ENCODE measurements at regions not wholly inside any gene's neighbourhood (a gene's known extent, or its start where the extent isn't known, plus 50 kb on each side); places are given as distances from the start of the nearest gene placed in this dataset.

GRCh38 chr14:84874436-84874835 lies 655.5 kb upstream of the FLRT2 start:
- TF ChIP-seq CTCF (IDR thresholded peaks at IDR 0.05; ENCODE audit: borderline replicate concordance, control extremely low read depth, extremely low read depth, insufficient read depth, missing control alignments): no peak
- in situ Hi-C loops (cut with MboI; ENCODE audit: low sequenced_read_pairs, unreplicated experiment): no loop called here
- no peak for DNase-seq (ENCODE audit: low spot score)

- in situ Hi-C loops (cut with MboI; ENCODE audit: low sequenced_read_pairs, unreplicated experiment): no loop called here
- no peak for TF ChIP-seq CTCF (IDR thresholded peaks at IDR 0.05; ENCODE audit: borderline replicate concordance, control extremely low read depth, extremely low read depth, insufficient read depth, missing control alignments)
- DNase-seq (ENCODE audit: low spot score): no peak
Measured at GRCh38 chr14:84877061-84877460, 652.9 kb upstream of the FLRT2 start.

GRCh38 chr14:84882830-84883229 lies 647.1 kb upstream of the FLRT2 start:
- DNase-seq (ENCODE audit: low spot score): no peak
- TF ChIP-seq CTCF (IDR thresholded peaks at IDR 0.05; ENCODE audit: borderline replicate concordance, control extremely low read depth, extremely low read depth, insufficient read depth, missing control alignments): no peak

GRCh38 chr14:84885061-84885460 lies 644.9 kb upstream of the FLRT2 start:
- no peak for DNase-seq (ENCODE audit: low spot score)
- TF ChIP-seq CTCF (IDR thresholded peaks at IDR 0.05; ENCODE audit: borderline replicate concordance, control extremely low read depth, extremely low read depth, insufficient read depth, missing control alignments): no peak
- in situ Hi-C loops (cut with MboI; ENCODE audit: low sequenced_read_pairs, unreplicated experiment): no loop called here

More at GRCh38 chr14:84882830-84883229, 647.1 kb upstream of the FLRT2 start:
- in situ Hi-C loops (cut with MboI; ENCODE audit: low sequenced_read_pairs, unreplicated experiment): no loop called here

GRCh38 chr14:84891404-84891803 lies 638.5 kb upstream of the FLRT2 start:
- no peak for TF ChIP-seq CTCF (IDR thresholded peaks at IDR 0.05; ENCODE audit: borderline replicate concordance, control extremely low read depth, extremely low read depth, insufficient read depth, missing control alignments)
- in situ Hi-C loops (cut with MboI; ENCODE audit: low sequenced_read_pairs, unreplicated experiment): no loop called here
- DNase-seq (ENCODE audit: low spot score): no peak

GRCh38 chr14:84894254-84894653 lies 635.7 kb upstream of the FLRT2 start:
- no peak for DNase-seq (ENCODE audit: low spot score)
- in situ Hi-C loops (cut with MboI; ENCODE audit: low sequenced_read_pairs, unreplicated experiment): no loop called here
- no peak for TF ChIP-seq CTCF (IDR thresholded peaks at IDR 0.05; ENCODE audit: borderline replicate concordance, control extremely low read depth, extremely low read depth, insufficient read depth, missing control alignments)

GRCh38 chr14:84922370-84922769 lies 607.6 kb upstream of the FLRT2 start:
- TF ChIP-seq CTCF (IDR thresholded peaks at IDR 0.05; ENCODE audit: borderline replicate concordance, control extremely low read depth, extremely low read depth, insufficient read depth, missing control alignments): no peak
- in situ Hi-C loops (cut with MboI; ENCODE audit: low sequenced_read_pairs, unreplicated experiment): no loop called here
- DNase-seq (ENCODE audit: low spot score): no peak

All from GM13976 (cell line).